BJ (cell line): ENCODE measurements at regions not wholly inside any gene's neighbourhood (a gene's known extent, or its start where the extent isn't known, plus 50 kb on each side); places are given as distances from the start of the nearest gene placed in this dataset.

Experiments used
- CTCF ChIA-PET: fragments of 350-600 bp; formaldehyde crosslinking; extraction: SDS; loops from one replicate; lab custom pipeline; 2021; ENCODE audit warnings: antibody characterized with exemption, inconsistent platforms; lab: Yijun Ruan, JAX
- POLR2A ChIA-PET: fragments of 300-600 bp; sonication (Branson Sonifier 250); formaldehyde crosslinking; extraction: SDS; loops from one replicate; lab custom pipeline; 2021; ENCODE audit warnings: antibody characterized with exemption; lab: Charles Lee
- DNase-seq: peaks from one replicate; pipeline ENCODE4 v3.0.0-alpha.2; 2011; ENCODE audit warnings: low read depth
- H3K27me3 ChIP-seq: 2 replicates; pipeline ENCODE4 v1.6.0; 2011; ENCODE audit warnings: low read length; ENCODE audit not compliant: control insufficient read depth, insufficient read depth
- H3K36me3 ChIP-seq: 2 replicates; pipeline ENCODE4 v1.5.1; 2011; ENCODE audit warnings: low read length; ENCODE audit not compliant: control insufficient read depth, insufficient read depth
- H3K4me3 ChIP-seq: 2 replicates; pipeline ENCODE4 v1.5.1; 2011; ENCODE audit warnings: low read depth, mild to moderate bottlenecking, control low read depth, low read length
- CTCF ChIP-seq: IDR thresholded peaks from 2 replicates; pipeline ENCODE4 v1.5.1; 2011; ENCODE audit warnings: low read depth, mild to moderate bottlenecking, control low read depth, inconsistent platforms, low read length, moderate library complexity; ENCODE audit not compliant: insufficient read depth

GRCh38 chr18:8484951-8485350, 124.3 kb upstream of the RAB12 start:
- no peak overlapping the region for H3K4me3 ChIP-seq
- POLR2A ChIA-PET: no interaction called here
- TF ChIP-seq CTCF: no peak
- peaks cover 10% of the 10 kb centered on the region for H3K27me3 ChIP-seq
- DNase-seq: no peak
- no peaks in the 10 kb centered on the region for H3K36me3 ChIP-seq
- CTCF ChIA-PET: interaction anchor here (1.2 kb wide), 1 partner anchor 1264 kb away, joined by 3 read pairs; no protein-coding TSS in a partner anchor

DNA sequence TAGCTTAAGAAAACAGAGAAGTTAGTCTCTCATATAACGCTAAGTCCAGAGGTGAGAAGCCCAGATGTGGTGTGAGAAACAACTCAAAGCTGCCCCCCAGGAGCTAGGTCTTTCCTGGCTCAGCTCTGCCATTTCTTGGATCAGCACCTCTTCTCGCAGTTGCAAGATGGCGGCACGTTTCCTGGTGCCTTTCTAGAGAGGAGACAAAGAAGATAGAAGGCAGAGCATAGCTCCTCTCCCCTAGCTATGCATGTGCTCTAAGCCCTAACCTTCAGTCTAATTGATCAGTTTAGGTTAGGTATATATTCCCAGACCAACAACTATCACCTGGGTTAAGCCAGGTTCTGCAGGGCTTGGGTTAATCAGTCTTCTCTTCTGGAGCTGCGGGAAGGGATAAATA, 119.5 kb upstream of the RAB12 start:
- no peaks in the 10 kb centered on the region for H3K36me3 ChIP-seq
- no peak for TF ChIP-seq CTCF
- H3K4me3 ChIP-seq: no peak overlapping the region
- ChIA-PET CTCF (interaction anchor here (0.7 to 1.2 kb wide), 3 partner anchors 11 to 23 kb away, joined by 3 read pairs; no protein-coding TSS in a partner anchor), POLR2A (no interaction called here)
- H3K27me3 ChIP-seq: peaks cover 11% of the 10 kb centered on the region
- DNase-seq: no peak

DNA sequence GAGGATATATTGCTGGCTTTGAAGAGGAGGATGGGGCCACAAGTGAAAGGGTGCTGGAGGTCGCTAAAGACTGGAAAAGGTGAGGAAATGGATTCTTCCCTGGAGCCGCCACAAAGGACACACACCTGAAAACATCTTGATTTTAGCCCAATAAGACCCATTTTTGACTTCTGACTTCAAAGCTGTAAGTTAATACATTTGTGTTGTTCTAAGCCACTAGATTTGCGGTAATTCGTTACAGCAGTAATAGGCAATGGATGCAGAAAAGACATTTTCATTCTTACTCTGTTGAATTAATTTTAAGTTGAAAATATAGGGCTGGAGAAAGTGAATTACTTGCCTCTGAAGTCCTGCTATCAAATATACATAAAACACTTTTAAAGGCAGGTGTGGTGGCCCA, 117.7 kb upstream of the RAB12 start:
- TF ChIP-seq CTCF: no peak
- POLR2A ChIA-PET: no interaction called here
- Histone ChIP-seq H3K36me3 (no peaks in the 10 kb centered on the region), H3K4me3 (no peak overlapping the region), H3K27me3 (peaks cover 13% of the 10 kb centered on the region)
- no peak for DNase-seq
- CTCF ChIA-PET: interaction anchor here (1.0 to 2.8 kb wide), 3 partner anchors 10 to 22 kb away, joined by 3 to 12 read pairs (median 8); no protein-coding TSS in a partner anchor

DNA sequence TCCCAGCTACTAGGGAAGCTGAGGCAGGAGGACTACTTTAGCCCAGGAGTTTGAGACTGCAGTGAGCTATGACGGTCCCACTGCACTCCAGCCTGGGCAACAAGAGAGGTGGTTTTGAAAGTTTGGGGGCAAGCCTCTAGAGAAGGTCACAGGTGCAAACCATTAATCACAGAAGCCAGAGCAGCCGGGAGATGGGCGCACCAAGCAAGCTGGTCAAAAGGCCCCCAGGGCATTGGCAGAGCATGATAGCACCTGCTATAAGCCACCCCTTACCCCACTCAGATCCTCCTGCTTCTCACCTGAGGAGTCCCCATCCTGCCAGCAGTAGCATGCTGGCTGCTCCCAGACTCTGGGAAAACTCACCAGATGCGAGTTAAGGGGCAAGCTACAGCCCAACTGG, 116.1 kb upstream of the RAB12 start:
- DNase-seq: no peak
- Histone ChIP-seq H3K36me3 (no peaks in the 10 kb centered on the region), H3K27me3 (peaks cover 13% of the 10 kb centered on the region), H3K4me3 (no peak overlapping the region)
- TF ChIP-seq CTCF: no peak
- CTCF ChIA-PET: interaction anchor here (1.9 to 2.8 kb wide), 2 partner anchors 12 to 14 kb away, joined by 8 to 12 read pairs; no protein-coding TSS in a partner anchor
- POLR2A ChIA-PET: interaction anchor here (0.6 kb wide), 1 partner anchor 129 kb away, joined by 3 read pairs; no protein-coding TSS in a partner anchor

GRCh38 chr18:8496186-8496585, 113.1 kb upstream of the RAB12 start:
- DNase-seq: no peak
- TF ChIP-seq CTCF: no peak
- ChIA-PET CTCF (no interaction called here), POLR2A (no interaction called here)
- peaks cover 15% of the 10 kb centered on the region for H3K27me3 ChIP-seq
- no peaks in the 10 kb centered on the region for H3K36me3 ChIP-seq
- H3K4me3 ChIP-seq: no peak overlapping the region
